Parathyroid adenoma (tissue), 2 donors: ENCODE measurements at regions not wholly inside any gene's neighbourhood (a gene's known extent, or its start where the extent isn't known, plus 50 kb on each side); places are given as distances from the start of the nearest gene placed in this dataset.
"Not testable (repeated sequence)": the region's sequence is repeated elsewhere in the genome, so short reads cannot be mapped to it uniquely, and the experiment has no call there.

Experiments used
- H2AFZ ChIP-seq: fragments of 300-600 bp; sonication (generic); one replicate; pipeline ENCODE4 v1.7.0; 2017; ENCODE audit warnings: antibody characterized with exemption, mild to moderate bottlenecking
- H3K27ac ChIP-seq: fragments of 300-600 bp; sonication (generic); one replicate; pipeline ENCODE4 v1.7.0; 2017
- H3K27me3 ChIP-seq: fragments of 300-600 bp; sonication (generic); one replicate; pipeline ENCODE4 v1.7.0; 2017; ENCODE audit warnings: low read length; ENCODE audit not compliant: control insufficient read depth, insufficient read depth
- H3K36me3 ChIP-seq: fragments of 300-600 bp; sonication (generic); one replicate; pipeline ENCODE4 v1.7.0; 2017; ENCODE audit warnings: low read length; ENCODE audit not compliant: control insufficient read depth, insufficient read depth
- H3K4me1 ChIP-seq: fragments of 300-600 bp; sonication (generic); one replicate; pipeline ENCODE4 v1.7.0; 2017; ENCODE audit warnings: control low read depth
- H3K4me2 ChIP-seq: fragments of 300-600 bp; sonication (generic); one replicate; pipeline ENCODE4 v1.7.0; 2017; ENCODE audit warnings: low read length
- H3K4me3 ChIP-seq: fragments of 300-600 bp; sonication (generic); one replicate; pipeline ENCODE4 v1.7.0; 2017; ENCODE audit warnings: low read depth, low read length
- H3K79me2 ChIP-seq: fragments of 300-600 bp; sonication (generic); one replicate; pipeline ENCODE4 v1.7.0; 2017; ENCODE audit warnings: control low read depth
- H3K9ac ChIP-seq: fragments of 300-600 bp; sonication (generic); one replicate; pipeline ENCODE4 v1.7.0; 2017; ENCODE audit warnings: mild to moderate bottlenecking
- H3K9me3 ChIP-seq: fragments of 300-600 bp; sonication (generic); one replicate; pipeline ENCODE4 v1.7.0; 2017; ENCODE audit warnings: low read length; ENCODE audit not compliant: control insufficient read depth
- TF ChIP-seq, protein P1 (sequence below): fragments of 300-600 bp; sonication (generic); IDR thresholded peaks from one replicate; pipeline ENCODE4 v1.7.0; 2017; ENCODE audit warnings: antibody characterized with exemption, mild to moderate bottlenecking
- donor health status: primary hyperparathyroidism.

DNA sequence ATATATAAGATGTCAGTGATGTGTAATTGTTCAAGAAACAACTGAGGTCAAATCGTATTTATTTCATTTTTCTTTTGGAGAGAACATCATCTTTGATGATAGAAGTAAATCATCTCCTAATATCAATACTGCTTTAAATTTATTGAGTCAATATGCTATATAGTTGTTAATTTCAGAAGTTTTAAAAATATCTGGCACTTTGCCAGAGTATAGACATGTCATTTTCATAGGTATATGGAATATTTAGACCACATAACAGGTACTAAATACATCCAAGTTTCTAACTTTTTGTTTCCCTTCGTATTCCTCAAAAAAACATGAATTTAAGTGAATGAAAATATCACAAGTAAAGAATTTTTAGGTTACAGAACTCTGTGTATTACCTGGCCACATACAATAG, 577.8 kb downstream of the ARL4A start:
- Histone ChIP-seq H3K79me2 (no peaks in the 10 kb centered on the region), H3K4me3 (no peak overlapping the region), H3K9me3 (no peaks in the 10 kb centered on the region), H3K27ac (no peak overlapping the region), H3K4me1 (no peaks in the 10 kb centered on the region), H3K4me2 (no peak overlapping the region), H2AFZ (no peak overlapping the region), H3K36me3 (no peaks in the 10 kb centered on the region), H3K9ac (no peak overlapping the region), H3K27me3 (no peaks in the 10 kb centered on the region)
- TF ChIP-seq, protein P1, sequence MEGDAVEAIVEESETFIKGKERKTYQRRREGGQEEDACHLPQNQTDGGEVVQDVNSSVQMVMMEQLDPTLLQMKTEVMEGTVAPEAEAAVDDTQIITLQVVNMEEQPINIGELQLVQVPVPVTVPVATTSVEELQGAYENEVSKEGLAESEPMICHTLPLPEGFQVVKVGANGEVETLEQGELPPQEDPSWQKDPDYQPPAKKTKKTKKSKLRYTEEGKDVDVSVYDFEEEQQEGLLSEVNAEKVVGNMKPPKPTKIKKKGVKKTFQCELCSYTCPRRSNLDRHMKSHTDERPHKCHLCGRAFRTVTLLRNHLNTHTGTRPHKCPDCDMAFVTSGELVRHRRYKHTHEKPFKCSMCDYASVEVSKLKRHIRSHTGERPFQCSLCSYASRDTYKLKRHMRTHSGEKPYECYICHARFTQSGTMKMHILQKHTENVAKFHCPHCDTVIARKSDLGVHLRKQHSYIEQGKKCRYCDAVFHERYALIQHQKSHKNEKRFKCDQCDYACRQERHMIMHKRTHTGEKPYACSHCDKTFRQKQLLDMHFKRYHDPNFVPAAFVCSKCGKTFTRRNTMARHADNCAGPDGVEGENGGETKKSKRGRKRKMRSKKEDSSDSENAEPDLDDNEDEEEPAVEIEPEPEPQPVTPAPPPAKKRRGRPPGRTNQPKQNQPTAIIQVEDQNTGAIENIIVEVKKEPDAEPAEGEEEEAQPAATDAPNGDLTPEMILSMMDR: no peak

DNA sequence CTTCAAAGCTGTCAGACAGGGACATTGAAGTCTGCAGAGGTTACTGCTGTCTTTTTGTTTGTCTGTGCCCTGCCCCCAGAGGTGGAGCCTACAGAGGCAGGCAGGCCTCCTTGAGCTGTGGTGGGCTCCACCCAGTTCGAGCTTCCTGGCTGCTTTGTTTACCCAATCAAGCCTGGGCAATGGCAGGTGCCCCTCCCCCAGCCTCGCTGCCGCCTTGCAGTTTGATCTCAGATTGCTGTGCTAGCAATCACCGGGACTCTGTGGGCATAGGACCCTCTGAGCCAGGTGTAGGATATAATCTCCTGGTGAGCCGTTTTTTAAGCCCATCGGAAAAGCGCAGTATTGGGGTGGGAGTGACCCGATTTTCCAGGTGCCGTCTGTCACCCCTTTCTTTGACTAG, 586.8 kb downstream of the ARL4A start:
- not testable (repeated sequence) for H2AFZ ChIP-seq, H3K27ac ChIP-seq, H3K27me3 ChIP-seq, H3K36me3 ChIP-seq, H3K4me1 ChIP-seq, H3K9me3 ChIP-seq, H3K4me2 ChIP-seq, H3K4me3 ChIP-seq, H3K9ac ChIP-seq, H3K79me2 ChIP-seq

DNA sequence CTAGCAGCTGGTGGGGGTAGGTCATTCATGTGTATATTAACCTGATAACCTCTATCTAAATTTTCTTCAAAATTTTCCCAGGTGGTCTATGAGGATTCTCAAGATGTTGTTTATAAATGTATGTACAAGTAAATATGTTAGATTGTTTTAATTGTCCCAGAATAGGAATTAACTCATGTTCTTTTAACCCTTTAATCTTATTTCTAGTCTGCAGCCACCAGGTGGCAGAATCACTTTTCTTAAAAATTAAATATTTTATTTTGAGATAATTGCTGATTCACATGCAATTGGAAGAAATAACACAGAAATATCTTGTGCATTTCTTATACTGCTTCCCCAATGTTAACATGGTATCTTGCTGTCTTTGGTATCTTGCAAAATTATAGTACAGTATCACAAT, 589.5 kb downstream of the ARL4A start:
- no peak overlapping the region for H3K4me2 ChIP-seq
- H3K4me1 ChIP-seq: no peaks in the 10 kb centered on the region
- no peak overlapping the region for H3K9ac ChIP-seq
- no peak overlapping the region for H3K27ac ChIP-seq
- H3K4me3 ChIP-seq: no peak overlapping the region
- TF ChIP-seq, protein P1: no peak
- H3K79me2 ChIP-seq: no peaks in the 10 kb centered on the region
- no peak overlapping the region for H2AFZ ChIP-seq
- H3K9me3 ChIP-seq: no peaks in the 10 kb centered on the region
- H3K36me3 ChIP-seq: no peaks in the 10 kb centered on the region
- H3K27me3 ChIP-seq: no peaks in the 10 kb centered on the region

DNA sequence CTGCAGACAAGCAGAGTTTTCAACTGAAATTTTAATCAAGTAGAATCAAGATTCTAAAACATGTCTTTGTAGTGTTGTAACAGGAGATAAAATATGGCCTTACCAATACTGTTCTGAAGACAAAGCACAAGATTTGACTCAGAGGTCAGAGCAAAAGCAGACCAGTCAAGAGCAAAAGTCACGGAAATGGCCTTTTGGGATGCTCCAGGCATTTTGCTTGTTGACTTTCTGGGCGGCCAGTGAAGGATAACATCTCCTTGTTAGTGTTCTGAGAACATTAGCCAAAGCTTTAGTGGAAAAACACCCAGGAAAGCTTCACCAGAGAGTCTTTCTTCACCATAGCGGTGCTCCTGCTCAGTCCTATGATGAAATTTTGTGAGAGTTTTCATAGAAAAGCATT, 590.6 kb downstream of the ARL4A start:
- Histone ChIP-seq H3K4me2 (no peak overlapping the region), H3K36me3 (no peaks in the 10 kb centered on the region), H3K9me3 (no peaks in the 10 kb centered on the region), H2AFZ (no peak overlapping the region), H3K4me3 (no peak overlapping the region), H3K4me1 (no peaks in the 10 kb centered on the region), H3K9ac (no peak overlapping the region), H3K27ac (no peak overlapping the region), H3K27me3 (no peaks in the 10 kb centered on the region), H3K79me2 (no peaks in the 10 kb centered on the region)
- TF ChIP-seq, protein P1: no peak

DNA sequence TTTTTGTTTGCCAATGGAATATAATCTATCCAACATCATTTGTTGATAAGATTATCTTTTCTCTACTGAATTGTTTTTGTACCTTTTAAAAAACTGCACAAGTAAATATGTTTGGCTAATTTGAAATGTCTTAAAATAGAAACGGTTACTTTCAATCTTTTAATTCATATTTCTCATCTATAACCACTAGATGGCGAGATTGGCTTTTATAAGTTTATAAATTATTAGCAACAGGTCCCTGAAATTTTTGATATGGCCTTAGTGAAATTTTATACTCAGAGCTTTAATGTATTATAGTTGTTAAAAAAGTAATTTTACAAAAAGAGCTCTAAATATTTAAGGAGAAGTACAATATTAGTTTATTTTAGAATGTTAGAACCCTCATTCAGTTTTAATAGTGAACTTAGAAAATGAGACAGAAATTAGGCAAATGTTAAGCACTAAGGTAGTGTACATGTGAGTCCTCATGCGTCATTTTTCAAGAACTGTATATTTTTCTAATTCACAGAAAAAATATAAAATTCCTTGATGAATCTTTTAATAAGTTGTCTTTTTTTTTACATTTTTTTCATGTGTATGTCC, 592.5 kb downstream of the ARL4A start:
- Histone ChIP-seq H3K79me2 (no peaks in the 10 kb centered on the region), H3K27ac (no peak overlapping the region), H2AFZ (no peak overlapping the region), H3K9me3 (no peaks in the 10 kb centered on the region), H3K27me3 (no peaks in the 10 kb centered on the region), H3K4me1 (no peaks in the 10 kb centered on the region), H3K36me3 (no peaks in the 10 kb centered on the region), H3K4me3 (no peak overlapping the region), H3K9ac (no peak overlapping the region), H3K4me2 (no peak overlapping the region)
- TF ChIP-seq, protein P1: peak; percentile 46
